ENCODE measurements at regions not wholly inside any gene's neighbourhood (a gene's known extent, or its start where the extent isn't known, plus 50 kb on each side); places are given as distances from the start of the nearest gene placed in this dataset.

DNA sequence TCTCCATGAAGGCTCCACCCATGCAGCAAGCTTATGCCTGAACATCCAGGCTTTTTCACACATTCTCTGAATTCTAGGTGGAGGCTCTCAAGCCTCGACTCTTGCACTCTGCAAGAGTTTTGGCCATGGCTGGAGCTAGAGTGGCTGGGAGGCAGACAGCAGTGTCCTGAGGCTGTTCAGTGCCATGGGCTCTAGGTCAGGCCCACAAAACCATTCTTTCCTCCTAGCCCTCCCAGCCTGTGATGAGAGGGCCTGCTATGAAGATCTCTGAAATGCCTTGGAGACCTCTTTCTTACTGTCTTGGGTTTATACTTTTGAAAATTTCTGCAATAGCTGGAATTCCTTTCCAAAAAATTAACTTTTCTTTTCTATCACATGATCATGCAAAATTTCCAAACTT is 210.7 kb downstream of the RND3 start:
- TF ChIP-seq, protein P1, sequence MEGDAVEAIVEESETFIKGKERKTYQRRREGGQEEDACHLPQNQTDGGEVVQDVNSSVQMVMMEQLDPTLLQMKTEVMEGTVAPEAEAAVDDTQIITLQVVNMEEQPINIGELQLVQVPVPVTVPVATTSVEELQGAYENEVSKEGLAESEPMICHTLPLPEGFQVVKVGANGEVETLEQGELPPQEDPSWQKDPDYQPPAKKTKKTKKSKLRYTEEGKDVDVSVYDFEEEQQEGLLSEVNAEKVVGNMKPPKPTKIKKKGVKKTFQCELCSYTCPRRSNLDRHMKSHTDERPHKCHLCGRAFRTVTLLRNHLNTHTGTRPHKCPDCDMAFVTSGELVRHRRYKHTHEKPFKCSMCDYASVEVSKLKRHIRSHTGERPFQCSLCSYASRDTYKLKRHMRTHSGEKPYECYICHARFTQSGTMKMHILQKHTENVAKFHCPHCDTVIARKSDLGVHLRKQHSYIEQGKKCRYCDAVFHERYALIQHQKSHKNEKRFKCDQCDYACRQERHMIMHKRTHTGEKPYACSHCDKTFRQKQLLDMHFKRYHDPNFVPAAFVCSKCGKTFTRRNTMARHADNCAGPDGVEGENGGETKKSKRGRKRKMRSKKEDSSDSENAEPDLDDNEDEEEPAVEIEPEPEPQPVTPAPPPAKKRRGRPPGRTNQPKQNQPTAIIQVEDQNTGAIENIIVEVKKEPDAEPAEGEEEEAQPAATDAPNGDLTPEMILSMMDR (IDR thresholded peaks at IDR 0.05), result no peak
- no peak for TF ChIP-seq ZFX (IDR thresholded peaks at IDR 0.05; ENCODE audit: borderline replicate concordance)
